ENCODE measurements at regions not wholly inside any gene's neighbourhood (a gene's known extent, or its start where the extent isn't known, plus 50 kb on each side); places are given as distances from the start of the nearest gene placed in this dataset.
"Not testable (repeated sequence)": the region's sequence is repeated elsewhere in the genome, so short reads cannot be mapped to it uniquely, and the experiment has no call there.

GRCh38 chr2:109677835-109678580 is 63.8 kb downstream of the SOWAHC start:
- no peak overlapping the region for H3K4me3 Mint-ChIP-seq

GRCh38 chr2:109678724-109679201 is 64.6 kb downstream of the SOWAHC start:
- Mint-ChIP-seq H3K27ac (peak overlapping the region; percentile 5), H3K4me1 (peaks cover 53% of the 10 kb centered on the region)
- DNase-seq (ENCODE audit: low spot score in 2 of 2, unreplicated experiment in 2 of 2); H3K9me3 Mint-ChIP-seq; H3K4me3 Mint-ChIP-seq; H3K27me3 Mint-ChIP-seq (ENCODE audit: low read depth); H3K36me3 Mint-ChIP-seq: not testable (repeated sequence)

More at GRCh38 chr2:109677835-109678580, 63.8 kb downstream of the SOWAHC start:
- Mint-ChIP-seq H3K36me3 (no peaks in the 10 kb centered on the region), H3K9me3 (peaks cover 11% of the 10 kb centered on the region), H3K27ac (no peak overlapping the region), H3K4me1 (peaks cover 53% of the 10 kb centered on the region), H3K27me3 (ENCODE audit: low read depth) (no peaks in the 10 kb centered on the region)
- no peak for TF ChIP-seq CTCF (IDR thresholded peaks at IDR 0.05; ENCODE audit: unreplicated experiment)
- DNase-seq (ENCODE audit: low spot score in 2 of 2, unreplicated experiment in 2 of 2), result no peak

GRCh38 chr2:109679225-109679624 is 65.1 kb downstream of the SOWAHC start:
- Mint-ChIP-seq H3K4me1 (peaks cover 53% of the 10 kb centered on the region), H3K36me3 (no peaks in the 10 kb centered on the region), H3K27me3 (ENCODE audit: low read depth) (no peaks in the 10 kb centered on the region), H3K9me3 (no peaks in the 10 kb centered on the region), H3K27ac (peak overlapping the region; percentile 82), H3K4me3 (no peak overlapping the region)
- TF ChIP-seq CTCF (IDR thresholded peaks at IDR 0.05; ENCODE audit: unreplicated experiment), result no peak
- no peak for DNase-seq (ENCODE audit: low spot score in 2 of 2, unreplicated experiment in 2 of 2)

GRCh38 chr2:109679626-109680025 is 65.5 kb downstream of the SOWAHC start:
- DNase-seq (ENCODE audit: low spot score in 2 of 2, unreplicated experiment in 2 of 2), result no peak
- no peak for TF ChIP-seq CTCF (IDR thresholded peaks at IDR 0.05; ENCODE audit: unreplicated experiment)
- no peaks in the 10 kb centered on the region for H3K9me3 Mint-ChIP-seq
- peaks cover 53% of the 10 kb centered on the region for H3K4me1 Mint-ChIP-seq
- no peaks in the 10 kb centered on the region for H3K27me3 Mint-ChIP-seq (ENCODE audit: low read depth)
- H3K27ac Mint-ChIP-seq, result peak overlapping the region; percentile 82
- no peak overlapping the region for H3K4me3 Mint-ChIP-seq
- no peaks in the 10 kb centered on the region for H3K36me3 Mint-ChIP-seq

- Mint-ChIP-seq H3K27ac (peak overlapping the region; percentile 95), H3K36me3 (no peaks in the 10 kb centered on the region), H3K4me1 (peaks cover 57% of the 10 kb centered on the region), H3K9me3 (no peaks in the 10 kb centered on the region), H3K27me3 (ENCODE audit: low read depth) (no peaks in the 10 kb centered on the region), H3K4me3 (peak overlapping the region; percentile 30)
- TF ChIP-seq CTCF (IDR thresholded peaks at IDR 0.05; ENCODE audit: unreplicated experiment), result no peak
- DNase-seq (ENCODE audit: low spot score in 2 of 2, unreplicated experiment in 2 of 2), result no peak
Observed at GRCh38 chr2:109680523-109681297, 66.5 kb downstream of the SOWAHC start.

Measured in mesothelial cell of epicardium (in vitro differentiated cells).